ENCODE measurements at regions not wholly inside any gene's neighbourhood (a gene's known extent, or its start where the extent isn't known, plus 50 kb on each side); places are given as distances from the start of the nearest gene placed in this dataset.

DNA sequence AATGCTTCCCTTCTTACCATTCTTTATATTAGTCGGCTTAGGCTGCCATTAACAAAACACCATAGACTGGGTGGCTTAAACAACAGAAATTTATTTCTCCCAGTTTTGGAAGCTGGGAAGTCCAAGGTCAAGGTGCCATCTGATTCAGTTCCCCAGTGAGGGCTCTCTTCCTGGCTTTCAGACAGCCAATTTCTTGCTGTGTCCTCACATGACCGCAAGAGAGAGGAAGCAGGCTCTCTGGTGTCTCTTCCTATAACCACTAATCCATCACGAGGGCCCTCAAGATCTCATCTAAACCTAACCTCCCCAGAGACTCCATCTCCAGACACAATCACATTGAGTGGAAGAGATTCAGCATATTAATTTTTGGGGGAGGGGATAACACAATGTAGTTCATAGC, 193.0 kb upstream of the SGK1 start (continued):
- TF ChIP-seq HNRNPH1 (optimal IDR thresholded peaks at IDR 0.05; ENCODE audit: low read depth, low read length) (no peak), NCOR1 (IDR thresholded peaks at IDR 0.05) (no peak), PCBP2 (IDR thresholded peaks at IDR 0.05; ENCODE audit: low read depth, low read length, poor library complexity, severe bottlenecking) (no peak), ETV1 (tag; conservative IDR thresholded peaks at IDR 0.05; ENCODE audit: low read depth) (peak; percentile 64), NR2C2 (CRISPR knock-in tag; IDR thresholded peaks at IDR 0.05) (no peak), NR2C2 (tag; IDR thresholded peaks at IDR 0.05) (peak; percentile 4; the same call in 1 of the 2 replicates), CTBP1 (IDR thresholded peaks at IDR 0.05; ENCODE audit: borderline replicate concordance) (peak; percentile 24; the same call in 1 of the 2 replicates), ZFP1 (CRISPR knock-in tag; IDR thresholded peaks at IDR 0.05) (no peak), PHF8 (IDR thresholded peaks at IDR 0.05; ENCODE audit: borderline replicate concordance, low read length) (no peak), ZKSCAN1 (IDR thresholded peaks at IDR 0.05; ENCODE audit: low read depth, low read length) (no peak), POLR2AphosphoS2 (IDR thresholded peaks at IDR 0.05; ENCODE audit: low read length) (no peak), ILF3 (IDR thresholded peaks at IDR 0.05; ENCODE audit: borderline replicate concordance) (no peak), MEIS2 (IDR thresholded peaks at IDR 0.05; ENCODE audit: partially characterized antibody) (peak; percentile 71), CBX2 (IDR thresholded peaks at IDR 0.05; ENCODE audit: insufficient read depth, low read length, poor library complexity, severe bottlenecking) (no peak), U2AF2 (optimal IDR thresholded peaks at IDR 0.05; ENCODE audit: low read depth, low read length) (no peak), RAD21 (CRISPR knock-in tag; conservative IDR thresholded peaks at IDR 0.05 in 1 of 2, IDR thresholded peaks at IDR 0.05 in 1 of 2) (peak; percentile 35 to 36; a peak in 3 of 4 replicates), RFX5 (IDR thresholded peaks at IDR 0.05; ENCODE audit: low read depth, low read length) (no peak), TEAD1 (CRISPR knock-in tag; IDR thresholded peaks at IDR 0.05) (peak in 1 of 2 experiments; percentile 52; a peak in 1 of 4 replicates), NCOA4 (IDR thresholded peaks at IDR 0.05; ENCODE audit: partially characterized antibody) (no peak)
- TF ChIP-seq, protein P1, sequence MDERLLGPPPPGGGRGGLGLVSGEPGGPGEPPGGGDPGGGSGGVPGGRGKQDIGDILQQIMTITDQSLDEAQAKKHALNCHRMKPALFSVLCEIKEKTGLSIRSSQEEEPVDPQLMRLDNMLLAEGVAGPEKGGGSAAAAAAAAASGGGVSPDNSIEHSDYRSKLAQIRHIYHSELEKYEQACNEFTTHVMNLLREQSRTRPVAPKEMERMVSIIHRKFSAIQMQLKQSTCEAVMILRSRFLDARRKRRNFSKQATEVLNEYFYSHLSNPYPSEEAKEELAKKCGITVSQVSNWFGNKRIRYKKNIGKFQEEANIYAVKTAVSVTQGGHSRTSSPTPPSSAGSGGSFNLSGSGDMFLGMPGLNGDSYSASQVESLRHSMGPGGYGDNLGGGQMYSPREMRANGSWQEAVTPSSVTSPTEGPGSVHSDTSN (CRISPR knock-in tag; IDR thresholded peaks at IDR 0.05; ENCODE audit: low read depth), result no peak
- TF ChIP-seq, protein P1 (tag; conservative IDR thresholded peaks at IDR 0.05; ENCODE audit: low read depth), result no peak
- TF ChIP-seq, protein P2, sequence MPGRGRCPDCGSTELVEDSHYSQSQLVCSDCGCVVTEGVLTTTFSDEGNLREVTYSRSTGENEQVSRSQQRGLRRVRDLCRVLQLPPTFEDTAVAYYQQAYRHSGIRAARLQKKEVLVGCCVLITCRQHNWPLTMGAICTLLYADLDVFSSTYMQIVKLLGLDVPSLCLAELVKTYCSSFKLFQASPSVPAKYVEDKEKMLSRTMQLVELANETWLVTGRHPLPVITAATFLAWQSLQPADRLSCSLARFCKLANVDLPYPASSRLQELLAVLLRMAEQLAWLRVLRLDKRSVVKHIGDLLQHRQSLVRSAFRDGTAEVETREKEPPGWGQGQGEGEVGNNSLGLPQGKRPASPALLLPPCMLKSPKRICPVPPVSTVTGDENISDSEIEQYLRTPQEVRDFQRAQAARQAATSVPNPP (IDR thresholded peaks at IDR 0.05; ENCODE audit: borderline replicate concordance, insufficient read depth, insufficient read length), result no peak
- TF ChIP-seq, protein P3, sequence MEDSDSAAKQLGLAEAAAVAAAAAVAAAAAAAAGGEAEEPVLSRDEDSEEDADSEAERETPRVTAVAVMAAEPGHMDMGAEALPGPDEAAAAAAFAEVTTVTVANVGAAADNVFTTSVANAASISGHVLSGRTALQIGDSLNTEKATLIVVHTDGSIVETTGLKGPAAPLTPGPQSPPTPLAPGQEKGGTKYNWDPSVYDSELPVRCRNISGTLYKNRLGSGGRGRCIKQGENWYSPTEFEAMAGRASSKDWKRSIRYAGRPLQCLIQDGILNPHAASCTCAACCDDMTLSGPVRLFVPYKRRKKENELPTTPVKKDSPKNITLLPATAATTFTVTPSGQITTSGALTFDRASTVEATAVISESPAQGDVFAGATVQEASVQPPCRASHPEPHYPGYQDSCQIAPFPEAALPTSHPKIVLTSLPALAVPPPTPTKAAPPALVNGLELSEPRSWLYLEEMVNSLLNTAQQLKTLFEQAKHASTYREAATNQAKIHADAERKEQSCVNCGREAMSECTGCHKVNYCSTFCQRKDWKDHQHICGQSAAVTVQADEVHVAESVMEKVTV (CRISPR knock-in tag; IDR thresholded peaks at IDR 0.05), result no peak
